ENCODE measurements at regions not wholly inside any gene's neighbourhood (a gene's known extent, or its start where the extent isn't known, plus 50 kb on each side); places are given as distances from the start of the nearest gene placed in this dataset.
"Not testable (repeated sequence)": the region's sequence is repeated elsewhere in the genome, so short reads cannot be mapped to it uniquely, and the experiment has no call there.

DNA sequence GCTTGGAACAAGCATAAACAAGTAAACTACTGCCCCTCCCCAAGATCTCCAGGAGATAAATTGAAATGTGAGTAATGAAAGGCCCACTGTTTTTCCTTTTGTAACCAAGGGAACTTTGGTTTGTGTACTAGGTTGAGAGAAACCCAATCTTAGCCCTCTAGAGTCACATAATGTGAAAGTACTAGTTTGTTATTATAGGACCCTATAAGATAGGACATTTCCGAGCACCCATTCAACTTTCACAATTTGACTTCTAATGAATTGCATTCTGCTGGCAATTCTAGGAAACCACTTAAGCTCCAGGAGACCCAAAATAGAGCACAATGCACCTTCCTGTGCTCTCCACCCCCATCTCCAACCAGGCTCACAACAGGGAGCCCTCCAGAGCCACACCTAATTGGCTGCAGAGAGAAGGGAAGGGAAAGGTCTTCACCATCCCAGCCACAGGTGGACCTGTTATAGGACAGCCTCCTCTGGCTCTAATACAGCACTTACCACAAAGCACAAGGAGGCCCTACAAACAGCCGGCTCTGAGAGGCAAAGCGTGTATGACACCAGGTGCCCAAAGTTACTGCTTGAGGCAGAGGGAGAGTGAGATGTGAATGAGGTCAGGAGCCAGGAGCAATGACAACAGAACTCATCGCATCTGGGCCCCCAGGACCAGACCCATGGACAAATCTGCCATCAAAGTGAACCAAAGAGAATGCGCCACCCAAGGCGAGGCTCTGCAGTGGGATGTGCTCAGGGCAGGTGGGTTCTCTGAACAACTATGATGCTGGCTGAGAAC lies 163.3 kb upstream of the NTF3 start:
- no peak for DNase-seq

GRCh38 chr12:5269846-5270245 lies 162.1 kb upstream of the NTF3 start:
- DNase-seq: no peak

- DNase-seq: no peak
These were observed 159.7 kb upstream of the NTF3 start for GRCh38 chr12:5272018-5272785.

- DNase-seq: no peak
These were observed 158.2 kb upstream of the NTF3 start for GRCh38 chr12:5273709-5274108.

- DNase-seq: no peak
These were observed 155.5 kb upstream of the NTF3 start for GRCh38 chr12:5276327-5276880.

- DNase-seq: no peak
These were observed 151.8 kb upstream of the NTF3 start for GRCh38 chr12:5280086-5280485.

GRCh38 chr12:5290368-5290767 lies 141.5 kb upstream of the NTF3 start:
- DNase-seq: not testable (repeated sequence)

DNA sequence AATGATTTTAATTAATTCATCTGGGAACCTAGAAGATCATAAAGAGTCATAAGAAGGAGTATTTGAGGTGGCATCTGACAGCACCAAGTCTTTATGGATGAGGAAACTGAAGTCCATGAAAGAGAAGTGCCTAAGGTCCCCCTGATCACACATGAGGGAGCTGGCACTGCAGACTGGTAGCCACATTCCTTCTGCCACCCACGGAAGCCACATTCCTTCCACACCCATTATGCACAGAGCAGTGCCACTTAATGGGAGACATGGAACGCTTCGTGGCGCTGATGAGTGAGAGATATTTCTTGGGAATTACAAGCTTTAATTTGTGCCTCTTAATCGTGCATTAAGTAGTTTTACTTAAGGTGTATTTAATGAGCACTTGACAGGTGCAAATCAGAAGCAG lies 139.3 kb upstream of the NTF3 start:
- DNase-seq: no peak

DNA sequence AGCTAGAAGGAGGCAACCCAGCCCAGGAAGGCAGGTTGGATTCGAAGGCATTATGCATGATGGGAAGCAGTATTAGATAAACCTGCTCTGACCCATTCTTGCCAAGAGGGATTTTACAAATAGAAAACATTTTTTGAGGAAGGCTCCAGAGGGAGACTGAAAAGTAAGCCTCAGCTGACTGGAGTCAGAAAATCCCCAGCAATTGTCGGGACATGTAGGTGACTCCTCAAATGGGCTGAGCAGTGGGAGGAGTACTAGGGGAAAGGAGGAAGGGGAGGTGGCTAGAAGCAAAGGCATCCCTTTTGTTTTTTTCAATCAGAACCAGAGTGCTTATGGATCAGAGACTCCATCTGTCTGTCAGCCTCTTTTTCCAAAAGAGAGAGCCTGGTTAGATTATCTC lies 138.1 kb upstream of the NTF3 start:
- DNase-seq: no peak

DNA sequence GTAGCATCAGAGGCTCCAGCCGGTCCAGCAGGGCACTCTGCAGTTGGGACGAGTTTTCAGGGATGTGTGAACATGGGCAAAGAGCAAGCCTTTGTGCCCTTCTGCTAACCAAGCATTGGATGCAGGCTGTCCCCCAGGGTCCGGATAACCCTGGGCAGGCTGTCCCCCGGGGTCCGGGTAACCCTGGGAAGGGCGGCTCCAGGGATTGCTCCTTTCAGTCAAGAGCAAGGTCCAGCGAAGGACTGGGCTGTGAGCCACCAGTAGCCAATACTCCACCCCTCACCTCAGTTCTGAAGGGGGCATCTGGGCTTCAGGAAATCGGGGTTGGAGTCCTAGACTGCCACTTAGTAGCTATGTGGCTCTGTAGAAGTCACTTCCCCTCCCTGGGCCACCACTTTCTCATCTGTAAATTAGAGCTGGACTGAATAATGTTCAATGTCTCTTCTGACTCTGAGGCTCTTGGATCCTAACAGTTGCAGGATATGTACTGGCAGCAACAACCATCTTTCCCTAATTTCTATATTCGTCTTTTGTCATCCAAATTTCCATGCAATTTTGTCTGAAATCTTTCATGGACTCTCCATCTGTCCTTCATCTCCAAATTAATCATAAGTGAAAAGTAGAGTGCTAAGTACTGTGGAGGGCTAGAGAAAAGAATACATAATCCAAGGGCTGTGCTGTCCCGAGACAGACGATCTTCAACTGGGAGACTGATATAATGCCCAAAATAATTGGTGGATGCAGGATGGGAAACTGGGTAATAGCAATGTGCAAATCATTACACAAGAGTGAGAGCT lies 137.4 kb upstream of the NTF3 start:
- no peak for DNase-seq

- DNase-seq: no peak
These were observed 136.8 kb upstream of the NTF3 start for GRCh38 chr12:5295151-5295550.

DNA sequence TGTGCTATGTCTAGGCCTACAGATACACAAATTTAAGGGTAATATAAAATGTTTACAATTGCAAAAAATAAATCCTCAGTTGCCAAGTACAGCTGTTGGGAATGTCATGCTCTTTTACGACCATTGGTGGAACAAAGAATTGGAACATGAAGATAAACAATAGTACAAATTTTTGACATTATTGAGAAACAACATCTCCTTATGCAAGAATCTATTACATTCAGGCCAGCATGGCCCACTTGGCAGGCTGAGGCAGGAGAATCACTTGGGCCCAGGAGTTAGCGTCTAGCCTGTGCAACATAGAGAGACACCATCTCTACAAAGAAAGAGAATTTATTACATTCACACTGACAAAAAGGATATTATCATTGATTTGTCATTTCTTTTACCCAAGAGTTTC lies 135.9 kb upstream of the NTF3 start:
- no peak for DNase-seq

GRCh38 chr12:5301539-5301938 lies 130.4 kb upstream of the NTF3 start:
- DNase-seq: no peak

DNA sequence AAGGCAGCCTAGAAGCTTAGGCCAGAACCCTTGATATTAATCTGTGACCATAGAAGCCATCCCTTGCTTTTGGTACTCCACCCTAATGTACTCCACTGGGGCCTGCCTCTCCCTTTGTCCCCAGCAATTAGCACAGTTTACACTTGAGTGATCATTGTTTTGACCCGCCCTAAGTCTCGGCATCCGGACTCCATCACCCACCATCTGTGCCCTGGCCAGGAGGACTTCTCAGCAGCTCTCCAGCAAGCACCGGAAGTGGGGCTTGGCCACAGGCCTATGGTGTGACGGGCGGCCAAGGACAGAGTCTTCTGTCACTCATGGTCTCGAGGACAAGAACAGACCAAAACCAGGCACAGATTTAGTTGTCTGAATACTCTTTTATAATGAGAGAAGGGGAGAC lies 126.5 kb upstream of the NTF3 start:
- DNase-seq: no peak

DNA sequence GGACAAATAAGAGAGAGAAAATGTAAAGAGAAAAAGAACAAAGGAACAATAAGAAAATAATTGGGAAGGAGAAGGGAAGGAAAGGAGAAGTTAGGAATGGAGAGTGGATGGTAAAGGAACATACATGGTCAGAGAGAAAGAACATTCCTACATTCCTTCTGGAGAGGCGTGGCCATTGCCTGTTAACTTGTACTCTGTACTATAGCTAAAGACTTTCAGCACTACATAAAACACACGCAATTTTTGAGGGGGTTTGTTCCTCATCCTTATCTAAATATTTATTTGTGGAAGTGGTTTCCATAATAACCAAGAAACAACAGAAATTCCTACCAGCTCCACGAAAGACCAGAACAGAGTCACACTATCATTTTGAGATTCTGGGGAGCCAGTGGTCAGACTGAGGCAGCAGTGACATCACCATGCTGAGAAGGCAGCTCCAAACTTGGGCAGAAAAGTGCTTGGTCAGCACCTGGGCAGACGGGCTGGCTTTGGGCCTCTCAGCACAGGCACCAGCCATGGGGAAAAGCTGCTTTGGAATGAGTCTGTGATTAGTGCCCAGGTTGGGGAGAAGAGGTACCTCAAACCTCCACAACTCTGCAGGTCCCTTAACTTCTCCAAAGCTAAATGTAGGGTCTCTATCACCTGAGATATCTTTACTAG lies 125.9 kb upstream of the NTF3 start:
- no peak for DNase-seq

DNA sequence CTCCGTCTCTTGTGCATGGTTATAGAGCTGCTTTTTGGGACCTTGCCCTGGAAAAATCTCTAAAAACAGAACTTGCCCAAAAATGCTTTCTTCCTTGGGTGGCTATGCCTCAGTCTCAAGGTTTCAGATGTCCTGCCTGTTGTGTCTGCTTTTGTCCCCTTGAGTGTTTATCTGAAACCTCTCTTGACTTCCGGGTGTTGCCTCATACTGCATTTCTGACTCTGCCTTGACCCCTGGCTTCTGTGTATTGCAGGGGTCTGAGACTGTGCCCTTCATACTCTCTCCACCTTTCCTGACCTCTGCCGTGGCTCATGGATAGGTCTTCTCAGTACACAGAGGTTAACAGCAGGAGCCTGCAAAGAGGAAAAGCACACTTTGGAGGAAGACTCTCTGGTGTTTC lies 124.8 kb upstream of the NTF3 start:
- DNase-seq: no peak

- no peak for DNase-seq
These were observed 123.7 kb upstream of the NTF3 start for GRCh38 chr12:5308216-5308615.

DNA sequence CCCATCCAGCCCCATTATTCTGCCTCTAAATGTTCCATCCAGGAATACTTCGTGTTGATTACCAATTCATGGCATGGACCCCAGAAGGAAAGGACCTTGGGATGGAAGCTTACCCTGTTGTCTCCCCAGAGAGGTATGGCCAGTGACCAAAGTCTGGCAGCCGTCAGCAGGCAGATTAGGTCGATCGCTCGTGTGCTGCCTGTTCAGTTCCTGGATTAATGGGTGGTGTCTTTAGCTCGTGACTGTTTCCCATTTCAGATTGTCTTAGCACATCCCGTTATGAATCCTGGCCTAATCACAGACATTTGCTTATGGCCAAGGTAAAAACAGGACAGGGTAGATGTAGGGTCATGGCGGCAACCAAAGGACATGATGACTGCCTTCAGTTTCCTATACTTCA lies 122.9 kb upstream of the NTF3 start:
- DNase-seq: no peak

DNA sequence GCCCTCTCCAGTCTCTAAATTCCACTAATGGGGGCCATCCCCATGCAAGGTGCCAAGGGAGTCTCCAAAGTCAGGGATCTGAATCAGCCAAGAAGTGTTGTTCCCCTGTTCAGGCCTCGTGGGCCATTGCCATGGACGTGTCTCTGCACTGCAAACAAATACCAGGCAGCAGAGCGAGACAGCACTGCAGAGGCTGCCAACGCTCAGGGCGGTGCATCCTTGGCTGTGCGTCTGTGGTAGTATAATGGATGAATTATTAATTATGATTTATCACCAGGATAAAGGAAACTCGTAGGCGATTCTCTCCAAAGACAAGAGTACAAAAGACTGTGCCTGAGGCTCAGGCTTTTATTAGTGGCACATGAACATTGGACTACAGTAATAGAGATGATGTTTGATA lies 122.3 kb upstream of the NTF3 start:
- no peak for DNase-seq

DNA sequence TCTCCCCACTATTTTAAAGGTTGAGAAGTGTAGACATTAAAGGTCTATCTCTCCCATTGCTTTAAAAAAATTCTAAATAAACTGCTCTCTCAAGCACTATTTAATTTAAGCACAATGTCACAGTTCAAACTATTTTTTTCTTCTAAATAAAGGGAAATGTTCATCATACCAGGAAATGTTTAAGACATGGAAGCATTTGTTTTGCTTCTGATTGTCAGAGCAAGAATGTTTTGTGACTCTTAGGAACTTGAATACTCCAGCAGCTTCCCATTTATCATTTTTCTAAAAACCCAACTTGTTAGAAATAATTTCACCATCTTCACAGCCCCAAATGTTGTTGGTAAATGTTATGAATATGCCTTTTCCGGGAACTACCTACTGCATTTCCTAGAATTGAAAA lies 121.8 kb upstream of the NTF3 start:
- no peak for DNase-seq

DNA sequence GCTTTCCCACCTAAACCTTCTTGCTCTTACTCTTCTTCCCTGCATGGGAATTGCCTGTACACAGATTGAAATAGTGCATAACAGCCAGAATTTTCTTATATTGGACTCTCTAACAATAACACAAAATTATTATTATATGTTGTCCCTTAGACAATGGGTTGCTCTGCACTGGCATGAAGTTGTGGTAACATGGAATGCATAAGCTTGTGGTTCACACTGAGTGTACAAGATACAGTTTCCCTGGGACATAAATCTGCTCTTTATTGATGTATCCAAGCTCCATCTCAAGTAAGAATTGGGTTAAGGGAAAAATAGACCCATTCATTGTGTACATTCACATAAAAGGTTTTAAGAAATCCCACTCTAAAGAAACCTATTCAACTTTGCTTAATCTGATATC lies 114.4 kb upstream of the NTF3 start:
- no peak for DNase-seq

DNA sequence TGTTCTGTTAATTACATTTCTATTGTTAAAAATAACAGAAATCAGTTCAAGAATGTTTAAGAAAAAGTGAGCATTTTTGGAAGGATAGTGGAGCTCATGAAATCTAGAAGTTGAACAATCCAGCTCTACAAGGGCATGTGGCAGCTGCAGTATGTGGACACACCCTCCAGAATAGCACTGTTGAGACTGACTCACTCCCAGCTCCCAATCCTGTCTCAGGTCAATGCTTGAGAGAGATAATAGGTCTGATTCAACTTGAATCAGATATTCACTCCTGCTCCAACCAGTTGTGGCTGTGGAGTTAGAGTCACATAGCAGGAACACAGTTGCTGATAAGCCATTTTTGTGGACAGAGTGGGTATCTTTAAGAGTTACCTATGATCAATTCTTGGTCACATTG lies 113.0 kb upstream of the NTF3 start:
- no peak for DNase-seq
